ENCODE measurements at regions not wholly inside any gene's neighbourhood (a gene's known extent, or its start where the extent isn't known, plus 50 kb on each side); places are given as distances from the start of the nearest gene placed in this dataset.
A peak's percentile ranks its signal among the peaks of the same experiment; 100 is the strongest.

DNA sequence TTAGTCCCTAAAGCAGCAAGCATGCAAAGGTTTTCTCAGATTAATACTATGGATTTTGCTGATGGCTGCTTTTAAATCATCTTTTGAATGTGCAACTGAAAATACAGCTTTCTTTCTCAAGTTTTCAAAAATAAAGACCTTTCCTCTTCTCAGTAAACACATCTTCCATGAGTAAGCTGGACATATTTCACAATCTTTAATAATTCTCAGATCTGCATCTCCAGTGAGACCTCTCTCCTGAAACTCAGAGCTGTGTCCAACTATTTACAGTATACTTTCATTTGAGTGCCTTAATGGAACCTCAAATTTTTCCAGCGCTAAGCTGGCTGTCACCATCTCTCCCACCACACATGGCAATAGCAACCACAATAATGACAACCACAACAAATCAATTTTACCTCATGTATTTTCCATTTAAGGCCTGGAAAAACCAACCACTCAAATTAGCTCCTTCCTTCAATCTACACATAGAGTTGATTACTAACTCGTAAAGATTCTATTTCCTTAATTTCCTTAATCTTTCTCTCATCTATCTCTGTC is 192.4 kb upstream of the RPL34 start:
- WGBS, 2 experiments (ENCODE audit: low coverage in 1 of 2, low lambda C conversion rate in 2 of 2, missing lambda C conversion rate in 2 of 2) = 6 to 11% methylated on average over 2 of the region's 2 CpGs

GRCh38 chr4:108426493-108426892 is 193.9 kb upstream of the RPL34 start:
- peaks cover 19% of the 10 kb centered on the region; the same call in 1 of the 2 replicates for H3K27me3 ChIP-seq (replicated peaks; ENCODE audit: insufficient read depth)
- peak overlapping the region; percentile 21; the same call in 1 of the 2 replicates for H3K4me3 ChIP-seq
- H3K27ac ChIP-seq = no peak overlapping the region
- H2AFZ ChIP-seq = no peak overlapping the region
- no peaks in the 10 kb centered on the region for H3K9me3 ChIP-seq (ENCODE audit: low read depth)
- peak overlapping the region; percentile 29 for H3K4me2 ChIP-seq (ENCODE audit: unreplicated experiment)
- H3K79me2 ChIP-seq (ENCODE audit: insufficient read depth) = no peaks in the 10 kb centered on the region
- no peak overlapping the region for H3K9ac ChIP-seq
- peak; percentile 45 for DNase-seq
- 17% methylated on average over 3 of the region's 3 CpGs for WGBS, 2 experiments (ENCODE audit: low coverage in 1 of 2, low lambda C conversion rate in 2 of 2, missing lambda C conversion rate in 2 of 2)
- no peaks in the 10 kb centered on the region for H4K20me1 ChIP-seq (ENCODE audit: insufficient read depth)
- in situ Hi-C loops (cut with MboI) = no loop called here
- H3K36me3 ChIP-seq (ENCODE audit: low read depth) = no peaks in the 10 kb centered on the region
- H3K9me2 ChIP-seq (ENCODE audit: insufficient read depth) = no peaks in the 10 kb centered on the region
- peaks cover 9% of the 10 kb centered on the region for H3F3A ChIP-seq (ENCODE audit: insufficient read depth)
- TF ChIP-seq EZH2phosphoT487 (IDR thresholded peaks at IDR 0.05; ENCODE audit: insufficient read depth, low read depth) (no peak), EZH2 (IDR thresholded peaks at IDR 0.05; ENCODE audit: insufficient read depth, poor library complexity, severe bottlenecking) (no peak)
- H3K4me1 ChIP-seq (ENCODE audit: insufficient read depth) = peaks cover 25% of the 10 kb centered on the region

More for the DNA sequence above, 192.4 kb upstream of the RPL34 start:
- no peaks in the 10 kb centered on the region for H4K20me1 ChIP-seq (ENCODE audit: insufficient read depth)
- H3K79me2 ChIP-seq (ENCODE audit: insufficient read depth) = no peaks in the 10 kb centered on the region
- H3K27ac ChIP-seq = no peak overlapping the region
- H2AFZ ChIP-seq = no peak overlapping the region
- H3K9me3 ChIP-seq (ENCODE audit: low read depth) = no peaks in the 10 kb centered on the region
- no peak overlapping the region for H3K4me3 ChIP-seq
- no peaks in the 10 kb centered on the region for H3K36me3 ChIP-seq (ENCODE audit: low read depth)
- peak; percentile 33 for DNase-seq
- no peak for TF ChIP-seq EZH2 (IDR thresholded peaks at IDR 0.05; ENCODE audit: insufficient read depth, poor library complexity, severe bottlenecking)
- no peak for TF ChIP-seq EZH2phosphoT487 (IDR thresholded peaks at IDR 0.05; ENCODE audit: insufficient read depth, low read depth)
- H3K4me2 ChIP-seq (ENCODE audit: unreplicated experiment) = no peak overlapping the region
- no peaks in the 10 kb centered on the region for H3K9me2 ChIP-seq (ENCODE audit: insufficient read depth)
- no peak overlapping the region for H3K9ac ChIP-seq
- in situ Hi-C loops (cut with MboI) = no loop called here
- H3K27me3 ChIP-seq (replicated peaks; ENCODE audit: insufficient read depth) = 0 out of 2 replicates have a peak, but pooled peaks cover 14% of the 10 kb centered on the region
- peaks cover 9% of the 10 kb centered on the region for H3F3A ChIP-seq (ENCODE audit: insufficient read depth)
- peaks cover 25% of the 10 kb centered on the region for H3K4me1 ChIP-seq (ENCODE audit: insufficient read depth)

DNA sequence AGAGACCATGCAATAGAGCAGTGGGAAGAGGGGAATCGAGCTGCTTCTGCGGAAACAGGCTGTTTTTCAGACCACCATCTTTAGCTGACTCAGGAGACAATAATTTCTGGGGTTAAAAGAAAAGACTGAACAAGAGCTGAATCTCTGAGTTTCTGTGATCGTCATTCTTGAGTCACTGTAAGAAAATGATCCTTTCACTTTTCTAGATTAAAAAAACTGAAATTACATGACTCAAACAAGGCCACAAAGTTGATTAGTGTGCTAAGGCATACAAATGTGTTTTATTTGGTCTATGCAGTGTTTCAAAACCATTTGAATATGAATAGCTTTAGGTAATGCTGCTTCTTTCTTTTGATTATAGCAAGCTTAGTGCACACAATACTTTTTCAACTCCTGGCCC is 194.4 kb upstream of the RPL34 start:
- Histone ChIP-seq H3F3A (ENCODE audit: insufficient read depth) (peaks cover 9% of the 10 kb centered on the region), H3K79me2 (ENCODE audit: insufficient read depth) (no peaks in the 10 kb centered on the region), H3K36me3 (ENCODE audit: low read depth) (no peaks in the 10 kb centered on the region), H3K4me2 (ENCODE audit: unreplicated experiment) (peak overlapping the region; percentile 29), H2AFZ (no peak overlapping the region), H4K20me1 (ENCODE audit: insufficient read depth) (no peaks in the 10 kb centered on the region), H3K9me2 (ENCODE audit: insufficient read depth) (no peaks in the 10 kb centered on the region), H3K9me3 (ENCODE audit: low read depth) (no peaks in the 10 kb centered on the region), H3K27me3 (replicated peaks; ENCODE audit: insufficient read depth) (peaks cover 19% of the 10 kb centered on the region; the same call in 1 of the 2 replicates), H3K4me1 (ENCODE audit: insufficient read depth) (peaks cover 25% of the 10 kb centered on the region), H3K27ac (no peak overlapping the region), H3K9ac (no peak overlapping the region), H3K4me3 (peak overlapping the region; percentile 21; the same call in 1 of the 2 replicates)
- in situ Hi-C loops (cut with MboI) = no loop called here
- peak; percentile 77 for DNase-seq
- WGBS, 2 experiments (ENCODE audit: low coverage in 1 of 2, low lambda C conversion rate in 2 of 2, missing lambda C conversion rate in 2 of 2) = 39 to 40% methylated on average over 3 of the region's 3 CpGs
- TF ChIP-seq EZH2phosphoT487 (IDR thresholded peaks at IDR 0.05; ENCODE audit: insufficient read depth, low read depth) (no peak), EZH2 (IDR thresholded peaks at IDR 0.05; ENCODE audit: insufficient read depth, poor library complexity, severe bottlenecking) (no peak)

DNA sequence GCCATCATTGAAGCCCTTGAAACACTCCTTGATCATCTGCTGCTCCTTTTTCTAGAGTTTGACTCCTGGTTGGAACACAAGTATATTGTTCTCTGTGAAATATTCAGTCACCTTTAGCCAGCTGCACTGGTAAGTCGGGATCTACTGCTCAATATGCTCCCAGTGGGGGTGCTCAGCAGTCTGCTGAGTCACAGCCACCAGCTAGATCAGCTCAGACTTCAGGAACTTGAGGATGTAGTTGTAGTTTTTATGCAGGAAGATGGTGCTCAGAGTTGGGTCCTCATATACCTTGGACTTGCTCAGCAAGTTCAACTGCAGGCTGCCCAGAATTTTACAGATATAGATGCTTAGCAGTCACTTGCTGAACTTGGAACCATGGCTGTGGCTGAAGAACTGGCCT is 202.5 kb upstream of the RPL34 start:
- Histone ChIP-seq H3K4me2 (ENCODE audit: unreplicated experiment) (no peak overlapping the region), H3K9me2 (ENCODE audit: insufficient read depth) (no peaks in the 10 kb centered on the region), H3K79me2 (ENCODE audit: insufficient read depth) (no peaks in the 10 kb centered on the region), H3K9ac (no peak overlapping the region), H3K36me3 (ENCODE audit: low read depth) (no peaks in the 10 kb centered on the region), H3F3A (ENCODE audit: insufficient read depth) (no peaks in the 10 kb centered on the region), H3K4me3 (no peak overlapping the region), H4K20me1 (ENCODE audit: insufficient read depth) (no peaks in the 10 kb centered on the region), H3K27ac (no peak overlapping the region), H3K9me3 (ENCODE audit: low read depth) (no peaks in the 10 kb centered on the region), H2AFZ (no peak overlapping the region), H3K4me1 (ENCODE audit: insufficient read depth) (no peaks in the 10 kb centered on the region), H3K27me3 (replicated peaks; ENCODE audit: insufficient read depth) (peaks cover 31% of the 10 kb centered on the region)
- WGBS, 2 experiments (ENCODE audit: low coverage in 1 of 2, low lambda C conversion rate in 2 of 2, missing lambda C conversion rate in 2 of 2) = 10 to 13% methylated on average over 1 of the region's 1 CpG
- in situ Hi-C loops (cut with MboI) = no loop called here
- peak; percentile 24 for DNase-seq
- no peak for TF ChIP-seq EZH2phosphoT487 (IDR thresholded peaks at IDR 0.05; ENCODE audit: insufficient read depth, low read depth)
- TF ChIP-seq EZH2 (IDR thresholded peaks at IDR 0.05; ENCODE audit: insufficient read depth, poor library complexity, severe bottlenecking) = no peak
